Aorta (tissue), 5 donors: ENCODE measurements at regions not wholly inside any gene's neighbourhood (a gene's known extent, or its start where the extent isn't known, plus 50 kb on each side); places are given as distances from the start of the nearest gene placed in this dataset.

ENCODE experiments used
- ATAC-seq: fragments of 200-7000 bp; cut with Tn5 transposase; one replicate; pipeline ENCODE4 v1.9.1; 2022; ENCODE audit warnings: moderate library complexity; ENCODE audit not compliant: low FRiP score
- DNase-seq, 2 donors: peaks; one replicate each; pipeline ENCODE4 v3.0.0-alpha.2; 2020
- H3K27ac ChIP-seq, 2 donors: one replicate each; pipeline ENCODE4 v1.5.1; 2013; ENCODE audit warnings: low read length in 2 of 2, mild to moderate bottlenecking in 2 of 2, moderate library complexity in 2 of 2, control low read depth in 1 of 2, inconsistent platforms in 1 of 2, low read depth in 1 of 2
- H3K27me3 ChIP-seq, 2 donors: one replicate each; pipeline ENCODE4 v1.6.1; 2013; ENCODE audit warnings: control low read depth in 1 of 2, low read length in 1 of 2, mild to moderate bottlenecking in 1 of 2, moderate library complexity in 1 of 2; ENCODE audit not compliant: insufficient read depth in 2 of 2, control insufficient read depth in 1 of 2
- H3K36me3 ChIP-seq, 2 donors: one replicate each; pipeline ENCODE4 v1.6.1; 2013; ENCODE audit warnings: control low read depth in 1 of 2, low read length in 1 of 2, mild to moderate bottlenecking in 1 of 2; ENCODE audit not compliant: insufficient read depth in 2 of 2, control insufficient read depth in 1 of 2
- H3K4me1 ChIP-seq, 2 donors: one replicate each; pipeline ENCODE4 v1.6.1; 2013; ENCODE audit warnings: low read length in 2 of 2, control low read depth in 1 of 2, mild to moderate bottlenecking in 1 of 2, moderate library complexity in 1 of 2; ENCODE audit not compliant: insufficient read depth in 2 of 2, control insufficient read depth in 1 of 2
- H3K4me3 ChIP-seq, 2 donors: one replicate each; pipeline ENCODE4 v1.5.1; 2013; ENCODE audit warnings: low read length in 2 of 2, control low read depth in 1 of 2, mild to moderate bottlenecking in 1 of 2
- H3K9me3 ChIP-seq: one replicate; pipeline ENCODE4 v1.6.1; 2013; ENCODE audit warnings: mild to moderate bottlenecking, low read length; ENCODE audit not compliant: control insufficient read depth
- WGBS, 2 donors: extraction: QIAGEN DNeasy Blood & Tissue Kit; methylation state at CpG; one replicate each; pipeline ENCODE4 v1.1.7; 2013; 5-methylcytosine and 5-hydroxymethylcytosine counted together
- intact Hi-C, 2 donors: fragments of 100-400 bp; cut with DNase I; formaldehyde crosslinking; loops; one replicate each; pipeline versions ENCODE4 v1.14.2 to v1.15.0; 2022
- donor health status: healthy with polysubstance abuse.
- donor health status: Bipolar disorder and iron deficiency.
- donor health status: DM: no; HTN: no; CAD: no.
- donor health status: DM: no; HTN: no; CAD: no.
- donor health status: DM: yes; HTN: yes; CAD: no.

DNA sequence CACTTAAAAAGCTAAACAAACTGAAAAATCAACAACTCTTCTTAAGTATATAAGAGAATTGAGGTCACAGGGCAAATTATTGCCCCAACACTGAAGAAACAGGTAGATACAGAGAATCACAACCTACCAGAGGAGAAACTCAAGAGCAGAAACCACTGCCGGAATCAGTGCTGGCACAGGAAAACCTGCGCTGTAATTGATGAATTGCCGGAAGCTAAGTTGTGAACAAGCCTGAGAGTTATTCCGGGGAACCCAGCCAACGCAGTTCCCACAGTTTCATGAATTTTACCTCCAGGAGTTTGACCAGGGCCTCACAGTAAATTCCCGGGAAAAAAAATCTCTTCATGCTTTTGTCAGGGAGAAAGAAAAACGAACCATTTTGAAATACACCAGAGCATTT lies 657.1 kb upstream of the BRINP3 start:
- Histone ChIP-seq H3K4me1 (no peaks in the 10 kb centered on the region), H3K27ac (no peak overlapping the region), H3K36me3 (no peaks in the 10 kb centered on the region), H3K4me3 (no peak overlapping the region), H3K9me3 (no peaks in the 10 kb centered on the region), H3K27me3 (no peaks in the 10 kb centered on the region)
- DNase-seq (no peak), ATAC-seq (no peak)
- intact Hi-C loops, result no loop called here
- WGBS, 2 donors, result 4 to 5% methylated on average over 7 of the region's 7 CpGs

DNA sequence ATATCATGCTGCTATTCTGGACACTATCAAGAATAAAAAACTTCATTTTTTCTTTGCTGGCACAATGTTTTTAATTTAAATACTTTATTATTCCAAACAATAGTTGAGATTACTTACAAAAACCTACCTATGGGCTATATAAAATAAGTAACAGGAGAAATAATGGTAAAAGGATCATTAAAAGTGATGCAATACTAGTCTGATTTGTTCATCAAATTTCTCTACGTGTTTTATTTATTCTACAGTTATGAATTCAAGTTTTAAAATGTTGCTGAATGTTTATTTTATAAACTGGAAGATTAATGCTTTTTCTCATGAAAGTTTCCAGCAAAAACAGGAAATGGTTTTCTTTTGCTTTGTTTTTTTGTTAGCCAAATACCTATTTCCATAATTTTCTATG lies 662.4 kb upstream of the BRINP3 start:
- H3K4me1 ChIP-seq, result no peaks in the 10 kb centered on the region
- no peak for ATAC-seq
- peaks cover 2% of the 10 kb centered on the region for H3K9me3 ChIP-seq
- no peak overlapping the region for H3K4me3 ChIP-seq
- no peak overlapping the region for H3K27ac ChIP-seq
- DNase-seq, result no peak
- 0 to 8% methylated on average over 1 of the region's 1 CpG for WGBS, 2 donors
- intact Hi-C loops, result no loop called here
- H3K36me3 ChIP-seq, result no peaks in the 10 kb centered on the region
- no peaks in the 10 kb centered on the region for H3K27me3 ChIP-seq

DNA sequence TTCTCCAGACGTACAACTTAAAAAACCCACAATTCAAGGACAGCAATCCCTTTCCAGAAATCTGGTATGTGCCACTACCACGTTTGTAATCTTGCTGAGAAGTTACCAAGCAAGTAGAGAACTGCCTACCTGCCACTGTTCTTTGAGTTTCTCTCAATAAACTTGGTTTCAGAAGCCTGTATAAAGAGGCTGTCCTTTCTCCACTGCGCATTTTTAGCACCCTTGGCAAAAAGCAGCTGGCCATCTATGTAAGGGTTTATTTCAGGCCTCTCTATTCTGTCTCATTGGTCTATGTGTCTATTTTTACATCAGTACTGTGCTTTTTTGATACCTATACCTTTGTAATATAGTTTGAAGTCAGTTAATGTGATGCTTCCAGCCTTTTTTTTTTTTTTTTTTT lies 665.1 kb upstream of the BRINP3 start:
- Histone ChIP-seq H3K4me1 (no peaks in the 10 kb centered on the region), H3K36me3 (no peaks in the 10 kb centered on the region), H3K27ac (no peak overlapping the region), H3K9me3 (peaks cover 2% of the 10 kb centered on the region), H3K4me3 (no peak overlapping the region), H3K27me3 (no peaks in the 10 kb centered on the region)
- intact Hi-C loops, result no loop called here
- 50 to 72% methylated on average over 3 of the region's 3 CpGs for WGBS, 2 donors
- no peak for ATAC-seq
- no peak for DNase-seq

DNA sequence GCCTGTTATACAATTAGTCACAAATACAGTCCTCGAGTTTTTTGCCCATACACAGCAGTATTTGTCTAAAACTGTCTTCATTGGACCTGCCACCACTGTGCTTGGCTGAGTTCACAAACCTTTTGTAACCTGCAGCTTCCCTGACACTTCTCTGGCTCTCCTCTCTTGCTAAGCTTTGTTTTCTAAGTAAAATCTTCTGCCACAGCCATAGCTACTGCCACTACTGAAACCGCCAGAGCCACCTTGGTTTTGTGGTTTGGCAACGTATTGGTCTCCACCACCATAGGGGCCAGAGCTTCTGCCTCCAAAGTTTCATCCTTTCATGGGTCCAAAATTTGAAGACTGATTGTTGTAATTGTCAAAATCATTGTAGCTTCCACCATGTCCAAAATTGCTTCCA lies 668.2 kb upstream of the BRINP3 start:
- no peak overlapping the region for H3K4me3 ChIP-seq
- peaks cover 2% of the 10 kb centered on the region for H3K9me3 ChIP-seq
- no peaks in the 10 kb centered on the region for H3K36me3 ChIP-seq
- intact Hi-C loops, result no loop called here
- no peaks in the 10 kb centered on the region for H3K27me3 ChIP-seq
- WGBS, 2 donors, result 76 to 84% methylated on average over 3 of the region's 3 CpGs
- no peak overlapping the region for H3K27ac ChIP-seq
- no peaks in the 10 kb centered on the region for H3K4me1 ChIP-seq
- ATAC-seq, result no peak
- DNase-seq, result no peak

DNA sequence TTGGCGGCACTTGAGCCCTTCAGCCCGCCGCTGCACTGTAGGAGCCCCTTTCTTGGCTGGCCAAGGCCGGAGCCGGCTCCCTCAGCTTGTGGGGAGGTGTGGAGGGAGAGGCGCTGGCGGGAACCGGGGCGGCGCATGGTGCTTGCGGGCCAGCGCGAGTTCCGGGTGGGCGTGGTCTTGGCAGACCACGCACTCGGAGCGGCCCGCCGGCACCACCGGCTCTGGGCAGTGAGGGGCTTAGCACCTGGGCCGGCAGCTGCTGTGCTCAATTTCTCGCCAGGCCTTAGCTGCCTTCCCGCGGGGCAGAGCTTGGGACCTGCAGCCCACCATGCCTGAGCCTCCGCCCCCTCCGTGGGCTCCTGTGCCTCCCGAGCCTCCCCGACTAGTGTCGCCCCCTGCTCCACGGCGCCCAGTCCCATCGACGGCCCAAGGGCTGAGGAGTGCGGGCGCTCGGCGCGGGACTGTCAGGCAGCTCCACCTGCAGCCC lies 673.7 kb upstream of the BRINP3 start:
- no peak for ATAC-seq
- no peak overlapping the region for H3K27ac ChIP-seq
- H3K27me3 ChIP-seq, result no peaks in the 10 kb centered on the region
- no peak overlapping the region for H3K4me3 ChIP-seq
- WGBS, 2 donors, result 91 to 92% methylated on average over 39 of the region's 39 CpGs
- no peaks in the 10 kb centered on the region for H3K9me3 ChIP-seq
- intact Hi-C loops, result no loop called here
- H3K4me1 ChIP-seq, result no peaks in the 10 kb centered on the region
- no peaks in the 10 kb centered on the region for H3K36me3 ChIP-seq
- DNase-seq, result peak in 1 of 2 donors; percentile 70

DNA sequence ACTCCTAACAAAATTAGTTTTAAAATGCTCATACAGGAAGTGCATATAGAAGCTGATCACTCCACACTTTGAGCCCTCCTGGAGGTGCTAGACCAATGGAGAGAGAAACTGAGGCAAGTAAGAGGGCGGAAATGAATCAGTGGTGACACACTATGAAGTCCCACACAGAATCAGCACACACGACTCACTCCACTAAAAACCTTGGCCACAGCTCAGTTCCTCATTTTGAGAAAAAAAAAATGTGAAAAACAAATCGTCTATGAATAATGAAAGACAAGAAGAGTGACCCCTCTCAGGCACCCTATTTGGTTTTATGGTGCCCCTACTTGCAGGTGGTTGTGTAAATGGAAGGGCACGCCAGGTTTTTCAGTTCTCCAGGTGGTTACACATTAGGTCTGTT lies 675.1 kb upstream of the BRINP3 start:
- ATAC-seq, result no peak
- Histone ChIP-seq H3K27ac (no peak overlapping the region), H3K27me3 (no peaks in the 10 kb centered on the region), H3K9me3 (no peaks in the 10 kb centered on the region), H3K36me3 (no peaks in the 10 kb centered on the region), H3K4me1 (no peaks in the 10 kb centered on the region), H3K4me3 (no peak overlapping the region)
- intact Hi-C loops, result no loop called here
- no peak for DNase-seq
- 88 to 97% methylated on average over 4 of the region's 4 CpGs for WGBS, 2 donors

DNA sequence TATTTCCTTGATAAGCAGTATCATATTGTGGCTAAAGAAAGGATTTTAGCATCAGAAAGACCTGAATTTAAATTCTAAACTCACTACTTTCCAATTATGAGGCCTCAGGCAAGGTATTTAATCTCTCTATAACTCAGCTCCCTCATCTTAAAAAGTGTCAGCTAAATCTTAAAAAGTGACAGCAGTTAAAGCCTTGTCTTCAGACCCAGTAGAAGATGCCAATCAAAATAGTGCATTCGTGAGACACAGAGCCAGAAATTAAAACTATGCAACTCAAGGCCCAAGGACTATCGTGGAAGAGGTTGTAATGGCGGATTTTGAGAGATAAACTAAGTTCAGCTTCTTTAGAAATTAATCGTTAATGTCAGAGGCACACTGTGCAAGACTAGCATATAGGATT lies 677.5 kb upstream of the BRINP3 start:
- Histone ChIP-seq H3K9me3 (no peaks in the 10 kb centered on the region), H3K27me3 (no peaks in the 10 kb centered on the region), H3K4me1 (no peaks in the 10 kb centered on the region), H3K36me3 (no peaks in the 10 kb centered on the region), H3K4me3 (no peak overlapping the region), H3K27ac (no peak overlapping the region)
- DNase-seq (no peak), ATAC-seq (no peak)
- intact Hi-C loops, result no loop called here
- 5 to 6% methylated on average over 4 of the region's 4 CpGs for WGBS, 2 donors

DNA sequence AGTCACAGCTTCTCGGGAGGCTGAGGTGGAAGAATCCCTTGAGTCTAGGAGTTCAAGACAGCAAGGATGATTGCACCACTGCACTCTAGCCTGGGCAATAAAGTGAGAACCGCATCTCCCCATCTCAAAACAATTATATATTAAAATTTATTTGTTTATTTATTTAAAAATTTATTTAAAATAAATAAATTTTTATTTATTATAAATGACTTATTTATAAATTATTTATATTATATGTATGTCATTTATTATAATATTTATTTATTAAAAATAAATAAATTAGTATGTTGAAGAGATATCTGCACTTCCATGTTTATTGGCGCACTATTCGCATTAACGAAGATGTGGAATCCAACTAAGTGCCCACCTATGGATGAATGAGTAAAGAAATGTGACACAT lies 683.2 kb upstream of the BRINP3 start:
- intact Hi-C loops, result no loop called here

DNA sequence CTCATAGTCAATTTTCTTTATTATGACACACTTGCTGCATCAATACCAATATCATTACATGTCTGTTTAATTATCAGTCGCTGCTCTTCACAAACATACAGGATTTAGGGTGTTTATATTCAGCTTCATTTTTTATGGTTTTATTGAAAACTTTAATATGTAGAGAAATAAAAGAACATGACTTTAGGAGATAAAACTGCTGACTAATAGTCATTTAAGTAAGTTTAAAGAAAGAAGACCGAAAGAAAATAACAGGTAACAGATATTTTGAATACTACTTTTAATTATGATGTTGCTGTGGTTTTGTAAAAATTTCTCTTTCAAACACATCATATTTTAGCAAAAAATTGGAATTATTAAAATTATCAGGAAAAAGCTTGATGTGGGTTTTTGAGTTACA lies 685.1 kb upstream of the BRINP3 start:
- ATAC-seq (no peak), DNase-seq (no peak)
- Histone ChIP-seq H3K36me3 (no peaks in the 10 kb centered on the region), H3K4me1 (no peaks in the 10 kb centered on the region), H3K4me3 (no peak overlapping the region), H3K27ac (no peak overlapping the region), H3K27me3 (no peaks in the 10 kb centered on the region), H3K9me3 (no peaks in the 10 kb centered on the region)
- WGBS, 2 donors, result 66 to 84% methylated on average over 2 of the region's 2 CpGs
- intact Hi-C loops, result no loop called here

More for the DNA sequence above, 683.2 kb upstream of the BRINP3 start:
- Histone ChIP-seq H3K27me3 (no peaks in the 10 kb centered on the region), H3K36me3 (no peaks in the 10 kb centered on the region), H3K9me3 (no peaks in the 10 kb centered on the region), H3K4me1 (no peaks in the 10 kb centered on the region), H3K27ac (no peak overlapping the region), H3K4me3 (no peak overlapping the region)
- ATAC-seq (no peak), DNase-seq (no peak)
- WGBS, 2 donors, result 97% methylated on average over 5 of the region's 5 CpGs
